ENCODE measurements at regions not wholly inside any gene's neighbourhood (a gene's known extent, or its start where the extent isn't known, plus 50 kb on each side); places are given as distances from the start of the nearest gene placed in this dataset.

DNA sequence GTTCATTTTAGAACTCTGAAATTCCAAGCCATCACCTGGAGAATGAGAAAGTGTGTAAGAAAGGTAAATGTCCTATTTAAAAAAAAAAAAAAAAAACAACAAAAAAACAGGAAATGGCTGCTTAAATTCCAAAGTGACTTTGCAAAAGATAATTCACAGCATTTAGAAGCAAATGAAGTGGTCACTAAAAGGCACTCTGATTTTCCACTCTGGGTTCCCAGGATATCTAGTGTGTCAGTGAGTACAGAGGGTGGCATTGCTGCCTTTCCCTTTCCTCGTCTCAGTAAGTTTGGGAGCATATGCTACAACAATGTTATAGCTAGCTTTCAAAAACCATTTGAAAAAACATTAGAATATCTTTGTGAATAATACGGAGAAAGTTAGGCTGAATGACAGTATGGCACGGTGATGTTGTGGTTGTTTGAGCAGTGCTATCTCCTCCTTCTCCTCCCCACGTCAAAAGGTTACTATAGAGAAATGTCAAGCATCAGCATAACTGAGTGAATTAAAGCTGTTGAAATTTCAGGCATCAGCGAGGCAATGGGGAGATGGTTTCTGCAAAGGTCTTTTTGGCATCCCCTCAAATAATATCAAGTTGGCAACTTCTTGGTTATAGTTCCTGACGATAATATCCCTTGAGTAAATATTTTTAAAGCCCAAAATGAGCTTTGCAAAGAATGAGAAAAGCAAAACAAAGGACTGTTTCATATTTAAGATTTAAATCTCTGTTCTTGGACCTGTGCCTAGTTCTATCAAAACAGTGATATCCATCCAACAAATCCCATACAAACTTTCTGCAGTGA, 164.5 kb upstream of the E2F7 start:
- TF ChIP-seq, protein P1, sequence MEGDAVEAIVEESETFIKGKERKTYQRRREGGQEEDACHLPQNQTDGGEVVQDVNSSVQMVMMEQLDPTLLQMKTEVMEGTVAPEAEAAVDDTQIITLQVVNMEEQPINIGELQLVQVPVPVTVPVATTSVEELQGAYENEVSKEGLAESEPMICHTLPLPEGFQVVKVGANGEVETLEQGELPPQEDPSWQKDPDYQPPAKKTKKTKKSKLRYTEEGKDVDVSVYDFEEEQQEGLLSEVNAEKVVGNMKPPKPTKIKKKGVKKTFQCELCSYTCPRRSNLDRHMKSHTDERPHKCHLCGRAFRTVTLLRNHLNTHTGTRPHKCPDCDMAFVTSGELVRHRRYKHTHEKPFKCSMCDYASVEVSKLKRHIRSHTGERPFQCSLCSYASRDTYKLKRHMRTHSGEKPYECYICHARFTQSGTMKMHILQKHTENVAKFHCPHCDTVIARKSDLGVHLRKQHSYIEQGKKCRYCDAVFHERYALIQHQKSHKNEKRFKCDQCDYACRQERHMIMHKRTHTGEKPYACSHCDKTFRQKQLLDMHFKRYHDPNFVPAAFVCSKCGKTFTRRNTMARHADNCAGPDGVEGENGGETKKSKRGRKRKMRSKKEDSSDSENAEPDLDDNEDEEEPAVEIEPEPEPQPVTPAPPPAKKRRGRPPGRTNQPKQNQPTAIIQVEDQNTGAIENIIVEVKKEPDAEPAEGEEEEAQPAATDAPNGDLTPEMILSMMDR (IDR thresholded peaks at IDR 0.05), result no peak
- no peak for TF ChIP-seq POLR2A (IDR thresholded peaks at IDR 0.05)
- TF ChIP-seq POLR2AphosphoS5 (IDR thresholded peaks at IDR 0.05), result no peak
